Progenitor cell of endocrine pancreas (in vitro differentiated cells): ENCODE measurements at regions not wholly inside any gene's neighbourhood (a gene's known extent, or its start where the extent isn't known, plus 50 kb on each side); places are given as distances from the start of the nearest gene placed in this dataset.

Source experiments
- DNase-seq: peaks from one replicate; pipeline ENCODE4 v3.0.0; 2021; ENCODE audit warnings: low spot score; ENCODE audit not compliant: unreplicated experiment
- H3K27ac Mint-ChIP-seq: 2 replicates; pipeline ENCODE4 v1.8.0; 2021; ENCODE audit warnings: mild to moderate bottlenecking, moderate library complexity, mixed read lengths
- H3K27me3 Mint-ChIP-seq: 2 replicates; pipeline ENCODE4 v1.8.0; 2021; ENCODE audit warnings: mixed read lengths
- H3K36me3 Mint-ChIP-seq: 2 replicates; pipeline ENCODE4 v1.8.0; 2022; ENCODE audit warnings: mixed read lengths; ENCODE audit not compliant: insufficient read depth
- H3K4me1 Mint-ChIP-seq: 2 replicates; pipeline ENCODE4 v1.8.0; 2021; ENCODE audit warnings: low read depth, mixed read lengths
- H3K4me3 Mint-ChIP-seq: 2 replicates; pipeline ENCODE4 v1.8.0; 2021; ENCODE audit warnings: low read depth, mild to moderate bottlenecking, moderate library complexity, mixed read lengths
- H3K9me3 Mint-ChIP-seq: 2 replicates; pipeline ENCODE4 v1.8.0; 2021; ENCODE audit warnings: low read depth, mixed read lengths
- CTCF ChIP-seq: fragments of 200-600 bp; sonication (generic); IDR thresholded peaks from one replicate; pipeline ENCODE4 v1.5.0; 2021; ENCODE audit warnings: antibody characterized with exemption, mild to moderate bottlenecking; ENCODE audit not compliant: unreplicated experiment

- TF ChIP-seq CTCF = no peak
- Mint-ChIP-seq H3K9me3 (no peaks in the 10 kb centered on the region), H3K27ac (no peak overlapping the region), H3K36me3 (no peaks in the 10 kb centered on the region), H3K27me3 (no peaks in the 10 kb centered on the region), H3K4me3 (no peak overlapping the region), H3K4me1 (no peaks in the 10 kb centered on the region)
- DNase-seq = no peak
Measured at GRCh38 chr16:64225696-64226095, 896.2 kb downstream of the CDH11 start.

- Mint-ChIP-seq H3K27ac (no peak overlapping the region), H3K9me3 (no peaks in the 10 kb centered on the region)
- no peak for DNase-seq
Measured at GRCh38 chr16:64225036-64225435, 896.8 kb downstream of the CDH11 start.

GRCh38 chr16:64217789-64218535 lies 903.9 kb downstream of the CDH11 start:
- Mint-ChIP-seq H3K9me3 (no peaks in the 10 kb centered on the region), H3K36me3 (no peaks in the 10 kb centered on the region), H3K4me1 (peaks cover 2% of the 10 kb centered on the region), H3K4me3 (no peak overlapping the region), H3K27me3 (no peaks in the 10 kb centered on the region), H3K27ac (no peak overlapping the region)
- DNase-seq = no peak
- TF ChIP-seq CTCF = no peak

More at GRCh38 chr16:64225036-64225435, 896.8 kb downstream of the CDH11 start:
- no peak overlapping the region for H3K4me3 Mint-ChIP-seq
- no peaks in the 10 kb centered on the region for H3K4me1 Mint-ChIP-seq
- no peaks in the 10 kb centered on the region for H3K36me3 Mint-ChIP-seq
- no peaks in the 10 kb centered on the region for H3K27me3 Mint-ChIP-seq
- no peak for TF ChIP-seq CTCF

- no peak overlapping the region for H3K27ac Mint-ChIP-seq
- no peaks in the 10 kb centered on the region for H3K36me3 Mint-ChIP-seq
- DNase-seq = no peak
- H3K27me3 Mint-ChIP-seq = no peaks in the 10 kb centered on the region
- peaks cover 2% of the 10 kb centered on the region for H3K4me1 Mint-ChIP-seq
- H3K4me3 Mint-ChIP-seq = no peak overlapping the region
- no peak for TF ChIP-seq CTCF
- H3K9me3 Mint-ChIP-seq = no peaks in the 10 kb centered on the region
Measured at GRCh38 chr16:64215730-64216129, 906.1 kb downstream of the CDH11 start.

- Mint-ChIP-seq H3K27me3 (no peaks in the 10 kb centered on the region), H3K27ac (no peak overlapping the region)
Measured at GRCh38 chr16:64211331-64211730, 910.5 kb downstream of the CDH11 start.

More at GRCh38 chr16:64211331-64211730, 910.5 kb downstream of the CDH11 start:
- Mint-ChIP-seq H3K36me3 (no peaks in the 10 kb centered on the region), H3K4me3 (no peak overlapping the region), H3K9me3 (no peaks in the 10 kb centered on the region), H3K4me1 (peaks cover 2% of the 10 kb centered on the region)
- no peak for TF ChIP-seq CTCF
- no peak for DNase-seq
